Neural cell (in vitro differentiated cells): ENCODE measurements at regions not wholly inside any gene's neighbourhood (a gene's known extent, or its start where the extent isn't known, plus 50 kb on each side); places are given as distances from the start of the nearest gene placed in this dataset.

Experiments used
- H2AFZ ChIP-seq: fragments of 200-600, 300-800 bp; sonication (generic), shearing (Covaris generic); 2 replicates; pipeline ENCODE4 v1.6.0; 2014; ENCODE audit warnings: low read depth, mild to moderate bottlenecking, antibody characterized with exemption, low read length, moderate library complexity
- H3F3A ChIP-seq: fragments of 200-600 bp; shearing (Covaris generic); 2 replicates; pipeline ENCODE4 v1.6.1; 2016; ENCODE audit warnings: mild to moderate bottlenecking, moderate library complexity, mixed read lengths, antibody characterized with exemption, low read length; ENCODE audit not compliant: insufficient read depth, poor library complexity, severe bottlenecking
- H3K27ac ChIP-seq: fragments of 200-600, 300-800 bp; sonication (generic), shearing (Covaris generic); 2 replicates; pipeline ENCODE4 v1.5.1; 2014; ENCODE audit warnings: mild to moderate bottlenecking, low read length, moderate library complexity
- H3K27me3 ChIP-seq: fragments of 300-800, 200-600 bp; sonication (generic), shearing (Covaris generic); 2 replicates; pipeline ENCODE4 v1.6.0; 2014; ENCODE audit warnings: mild to moderate bottlenecking, low read depth, low read length, moderate library complexity; ENCODE audit not compliant: insufficient read depth
- H3K36me3 ChIP-seq: fragments of 300-800, 200-600 bp; sonication (generic), shearing (Covaris generic); 2 replicates; pipeline ENCODE4 v1.5.1; 2014; ENCODE audit warnings: mild to moderate bottlenecking, antibody characterized with exemption, low read length, moderate library complexity; ENCODE audit not compliant: insufficient read depth
- H3K4me2 ChIP-seq: fragments of 300-800, 200-600 bp; sonication (generic), shearing (Covaris generic); 2 replicates; pipeline ENCODE4 v1.6.0; 2014; ENCODE audit warnings: mild to moderate bottlenecking, low read length
- H3K4me3 ChIP-seq: fragments of 300-800, 200-600 bp; sonication (generic), shearing (Covaris generic); 2 replicates; pipeline ENCODE4 v1.5.1; 2014; ENCODE audit warnings: mild to moderate bottlenecking, low read length, moderate library complexity
- H3K79me2 ChIP-seq: fragments of 200-600 bp; shearing (Covaris generic); replicated peaks from 2 replicates; pipeline ENCODE4 v1.6.0; 2014; ENCODE audit warnings: mild to moderate bottlenecking, low read length, moderate library complexity; ENCODE audit not compliant: insufficient read depth
- H3K9ac ChIP-seq: fragments of 300-800, 200-600 bp; sonication (generic), shearing (Covaris generic); 2 replicates; pipeline ENCODE4 v1.6.1; 2016; ENCODE audit warnings: mild to moderate bottlenecking, low read length, mixed read lengths
- H3K9me2 ChIP-seq: fragments of 200-600 bp; shearing (Covaris generic); 2 replicates; pipeline ENCODE4 v1.6.1; 2016; ENCODE audit warnings: mild to moderate bottlenecking, low read length, mixed read lengths; ENCODE audit not compliant: insufficient read depth
- H3K9me3 ChIP-seq: fragments of 200-600, 300-800 bp; sonication (generic), shearing (Covaris generic); 2 replicates; pipeline ENCODE4 v1.6.1; 2016; ENCODE audit warnings: mild to moderate bottlenecking, mixed run types, low read length, moderate library complexity, mixed read lengths
- H4K20me1 ChIP-seq: fragments of 200-600 bp; shearing (Covaris generic); 2 replicates; pipeline ENCODE4 v1.6.1; 2016; ENCODE audit warnings: mild to moderate bottlenecking, mixed run types; ENCODE audit not compliant: insufficient read depth
- EP300 ChIP-seq: fragments of 450-650 bp; conservative IDR thresholded peaks from 2 replicates; pipeline ENCODE4 v1.6.1; 2014; ENCODE audit warnings: antibody characterized with exemption, mild to moderate bottlenecking, moderate library complexity; ENCODE audit not compliant: poor library complexity, severe bottlenecking
- EZH2 ChIP-seq: fragments of 200-600, 300-800 bp; shearing (Covaris generic), sonication (generic); IDR thresholded peaks from 2 replicates; pipeline ENCODE4 v1.6.1; 2014; ENCODE audit warnings: antibody characterized with exemption, low read length, borderline replicate concordance, mild to moderate bottlenecking; ENCODE audit not compliant: insufficient read depth, poor library complexity, severe bottlenecking
- MXI1 ChIP-seq: fragments of 450-650 bp; conservative IDR thresholded peaks from 2 replicates; pipeline ENCODE4 v1.6.1; 2014; ENCODE audit warnings: antibody characterized with exemption, mild to moderate bottlenecking; ENCODE audit not compliant: poor library complexity, severe bottlenecking
- POLR2AphosphoS5 ChIP-seq: IDR thresholded peaks from 2 replicates; pipeline ENCODE4 v1.6.1; 2012
- RAD21 ChIP-seq: fragments of 450-650 bp; conservative IDR thresholded peaks from 2 replicates; pipeline ENCODE4 v1.6.1; 2014; ENCODE audit warnings: antibody characterized with exemption, mild to moderate bottlenecking, moderate library complexity
- TF ChIP-seq, protein P1 (sequence below): fragments of 450-650 bp; IDR thresholded peaks from 2 replicates; pipeline ENCODE4 v1.5.1; 2014; ENCODE audit warnings: antibody characterized with exemption, mild to moderate bottlenecking, moderate library complexity; ENCODE audit not compliant: poor library complexity, severe bottlenecking
- TF ChIP-seq, protein P2 (sequence below): IDR thresholded peaks from 2 replicates; pipeline ENCODE4 v1.6.1; 2012; ENCODE audit warnings: borderline replicate concordance

GRCh38 chr2:193505620-193506019, 1310.9 kb upstream of the TMEFF2 start:
- H3K27ac ChIP-seq = no peak overlapping the region
- H2AFZ ChIP-seq = no peak overlapping the region
- no peak overlapping the region for H3K4me3 ChIP-seq
- no peaks in the 10 kb centered on the region for H3K9me3 ChIP-seq
- no peaks in the 10 kb centered on the region for H3K79me2 ChIP-seq
- no peaks in the 10 kb centered on the region for H3K9me2 ChIP-seq
- no peak overlapping the region for H3K9ac ChIP-seq
- H3K27me3 ChIP-seq = no peaks in the 10 kb centered on the region
- no peaks in the 10 kb centered on the region for H4K20me1 ChIP-seq
- no peak overlapping the region for H3K4me2 ChIP-seq
- TF ChIP-seq EP300 (no peak), POLR2AphosphoS5 (no peak)
- no peaks in the 10 kb centered on the region for H3F3A ChIP-seq
- no peaks in the 10 kb centered on the region for H3K36me3 ChIP-seq

GRCh38 chr2:193502363-193503035, 1307.8 kb upstream of the TMEFF2 start:
- no peak for TF ChIP-seq MXI1
- TF ChIP-seq RAD21 = no peak
- TF ChIP-seq EP300 = no peak
- TF ChIP-seq, protein P1, sequence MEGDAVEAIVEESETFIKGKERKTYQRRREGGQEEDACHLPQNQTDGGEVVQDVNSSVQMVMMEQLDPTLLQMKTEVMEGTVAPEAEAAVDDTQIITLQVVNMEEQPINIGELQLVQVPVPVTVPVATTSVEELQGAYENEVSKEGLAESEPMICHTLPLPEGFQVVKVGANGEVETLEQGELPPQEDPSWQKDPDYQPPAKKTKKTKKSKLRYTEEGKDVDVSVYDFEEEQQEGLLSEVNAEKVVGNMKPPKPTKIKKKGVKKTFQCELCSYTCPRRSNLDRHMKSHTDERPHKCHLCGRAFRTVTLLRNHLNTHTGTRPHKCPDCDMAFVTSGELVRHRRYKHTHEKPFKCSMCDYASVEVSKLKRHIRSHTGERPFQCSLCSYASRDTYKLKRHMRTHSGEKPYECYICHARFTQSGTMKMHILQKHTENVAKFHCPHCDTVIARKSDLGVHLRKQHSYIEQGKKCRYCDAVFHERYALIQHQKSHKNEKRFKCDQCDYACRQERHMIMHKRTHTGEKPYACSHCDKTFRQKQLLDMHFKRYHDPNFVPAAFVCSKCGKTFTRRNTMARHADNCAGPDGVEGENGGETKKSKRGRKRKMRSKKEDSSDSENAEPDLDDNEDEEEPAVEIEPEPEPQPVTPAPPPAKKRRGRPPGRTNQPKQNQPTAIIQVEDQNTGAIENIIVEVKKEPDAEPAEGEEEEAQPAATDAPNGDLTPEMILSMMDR = no peak
- no peak for TF ChIP-seq EZH2
- TF ChIP-seq, protein P2, sequence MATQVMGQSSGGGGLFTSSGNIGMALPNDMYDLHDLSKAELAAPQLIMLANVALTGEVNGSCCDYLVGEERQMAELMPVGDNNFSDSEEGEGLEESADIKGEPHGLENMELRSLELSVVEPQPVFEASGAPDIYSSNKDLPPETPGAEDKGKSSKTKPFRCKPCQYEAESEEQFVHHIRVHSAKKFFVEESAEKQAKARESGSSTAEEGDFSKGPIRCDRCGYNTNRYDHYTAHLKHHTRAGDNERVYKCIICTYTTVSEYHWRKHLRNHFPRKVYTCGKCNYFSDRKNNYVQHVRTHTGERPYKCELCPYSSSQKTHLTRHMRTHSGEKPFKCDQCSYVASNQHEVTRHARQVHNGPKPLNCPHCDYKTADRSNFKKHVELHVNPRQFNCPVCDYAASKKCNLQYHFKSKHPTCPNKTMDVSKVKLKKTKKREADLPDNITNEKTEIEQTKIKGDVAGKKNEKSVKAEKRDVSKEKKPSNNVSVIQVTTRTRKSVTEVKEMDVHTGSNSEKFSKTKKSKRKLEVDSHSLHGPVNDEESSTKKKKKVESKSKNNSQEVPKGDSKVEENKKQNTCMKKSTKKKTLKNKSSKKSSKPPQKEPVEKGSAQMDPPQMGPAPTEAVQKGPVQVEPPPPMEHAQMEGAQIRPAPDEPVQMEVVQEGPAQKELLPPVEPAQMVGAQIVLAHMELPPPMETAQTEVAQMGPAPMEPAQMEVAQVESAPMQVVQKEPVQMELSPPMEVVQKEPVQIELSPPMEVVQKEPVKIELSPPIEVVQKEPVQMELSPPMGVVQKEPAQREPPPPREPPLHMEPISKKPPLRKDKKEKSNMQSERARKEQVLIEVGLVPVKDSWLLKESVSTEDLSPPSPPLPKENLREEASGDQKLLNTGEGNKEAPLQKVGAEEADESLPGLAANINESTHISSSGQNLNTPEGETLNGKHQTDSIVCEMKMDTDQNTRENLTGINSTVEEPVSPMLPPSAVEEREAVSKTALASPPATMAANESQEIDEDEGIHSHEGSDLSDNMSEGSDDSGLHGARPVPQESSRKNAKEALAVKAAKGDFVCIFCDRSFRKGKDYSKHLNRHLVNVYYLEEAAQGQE = no peak
- Histone ChIP-seq H3K27me3 (no peaks in the 10 kb centered on the region), H3F3A (no peaks in the 10 kb centered on the region), H3K4me3 (peak overlapping the region; percentile 50), H3K27ac (no peak overlapping the region), H3K9ac (no peak overlapping the region), H3K4me2 (no peak overlapping the region), H3K79me2 (no peaks in the 10 kb centered on the region), H3K9me3 (no peaks in the 10 kb centered on the region), H2AFZ (no peak overlapping the region), H3K36me3 (no peaks in the 10 kb centered on the region), H3K9me2 (no peaks in the 10 kb centered on the region), H4K20me1 (no peaks in the 10 kb centered on the region)

GRCh38 chr2:193496786-193497185, 1302.1 kb upstream of the TMEFF2 start:
- no peak overlapping the region for H2AFZ ChIP-seq
- H4K20me1 ChIP-seq = no peaks in the 10 kb centered on the region
- H3K4me2 ChIP-seq = no peak overlapping the region
- TF ChIP-seq, protein P2 = no peak
- no peak overlapping the region for H3K9ac ChIP-seq
- H3K9me2 ChIP-seq = no peaks in the 10 kb centered on the region
- H3K79me2 ChIP-seq = no peaks in the 10 kb centered on the region
- H3K9me3 ChIP-seq = no peaks in the 10 kb centered on the region
- H3F3A ChIP-seq = no peaks in the 10 kb centered on the region
- H3K27me3 ChIP-seq = no peaks in the 10 kb centered on the region
- no peaks in the 10 kb centered on the region for H3K36me3 ChIP-seq
- no peak overlapping the region for H3K27ac ChIP-seq
- H3K4me3 ChIP-seq = no peak overlapping the region
